Activated CD8-positive, alpha-beta memory T cell treated with anti-CD3 and anti-CD28 coated beads for 24 hours (primary cell): ENCODE measurements at regions not wholly inside any gene's neighbourhood (a gene's known extent, or its start where the extent isn't known, plus 50 kb on each side); places are given as distances from the start of the nearest gene placed in this dataset.

Experiments used
- DNase-seq: peaks from one replicate; pipeline ENCODE4 v3.0.0-alpha.2; 2020

- no peak for DNase-seq
These were observed 537.3 kb upstream of the TGFBR2 start for GRCh38 chr3:30069056-30069455.

DNA sequence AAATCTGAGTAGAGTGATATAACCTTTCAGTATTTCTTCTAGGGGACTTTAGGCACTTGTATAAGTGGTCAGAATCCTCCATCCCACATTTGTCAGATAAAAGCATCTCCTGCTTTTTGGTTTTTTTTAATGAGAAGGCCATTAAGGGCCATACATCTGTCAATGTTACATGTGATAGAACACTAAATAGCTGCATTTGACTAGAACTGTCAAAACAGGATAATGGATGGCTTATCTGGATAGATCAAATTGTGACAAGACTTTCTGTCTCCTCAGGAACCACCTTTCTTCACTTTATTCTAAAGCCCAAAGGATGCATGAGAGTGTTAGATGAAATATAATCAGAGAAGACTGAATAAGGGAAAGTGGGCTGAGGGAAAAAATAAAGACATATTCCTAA, 533.4 kb upstream of the TGFBR2 start:
- no peak for DNase-seq

DNA sequence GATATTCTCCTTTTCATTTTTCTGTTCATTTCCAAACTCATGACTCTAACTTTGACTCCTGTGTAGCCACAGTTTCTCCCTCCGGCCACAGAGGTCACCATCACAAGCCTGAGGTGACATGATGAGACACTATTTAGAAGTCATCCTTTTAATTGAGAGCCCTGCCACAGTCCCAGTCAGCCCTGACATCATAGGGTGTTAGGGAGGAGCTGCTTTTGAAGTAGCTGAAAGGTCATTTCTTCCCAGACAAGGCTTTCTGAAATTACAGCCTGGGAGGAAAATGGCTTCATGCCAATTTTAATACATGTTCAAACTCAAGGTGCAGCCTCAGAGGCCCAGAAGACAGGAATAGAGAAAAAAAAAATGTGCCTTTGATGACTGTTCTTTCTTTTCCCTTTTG, 532.8 kb upstream of the TGFBR2 start:
- DNase-seq = no peak

DNA sequence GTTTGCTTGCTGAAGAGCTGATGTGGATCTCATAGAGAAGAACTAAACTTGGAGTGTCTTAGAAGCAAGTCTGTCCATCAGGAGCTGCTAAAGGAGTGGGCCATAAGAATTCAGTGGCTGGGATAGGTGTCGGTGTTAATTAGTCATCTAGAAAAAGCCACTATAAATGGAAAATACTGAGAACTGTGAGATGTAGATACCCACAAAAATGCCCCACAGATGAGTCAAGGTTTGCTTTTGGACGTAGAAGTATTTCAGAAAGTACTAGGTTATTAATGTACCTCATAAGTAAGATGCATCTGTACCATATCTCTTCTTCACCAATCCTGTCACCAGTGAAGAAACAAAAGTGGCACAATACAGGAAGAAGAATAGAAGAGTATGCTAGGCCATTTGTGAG, 530.9 kb upstream of the TGFBR2 start:
- DNase-seq = no peak

DNA sequence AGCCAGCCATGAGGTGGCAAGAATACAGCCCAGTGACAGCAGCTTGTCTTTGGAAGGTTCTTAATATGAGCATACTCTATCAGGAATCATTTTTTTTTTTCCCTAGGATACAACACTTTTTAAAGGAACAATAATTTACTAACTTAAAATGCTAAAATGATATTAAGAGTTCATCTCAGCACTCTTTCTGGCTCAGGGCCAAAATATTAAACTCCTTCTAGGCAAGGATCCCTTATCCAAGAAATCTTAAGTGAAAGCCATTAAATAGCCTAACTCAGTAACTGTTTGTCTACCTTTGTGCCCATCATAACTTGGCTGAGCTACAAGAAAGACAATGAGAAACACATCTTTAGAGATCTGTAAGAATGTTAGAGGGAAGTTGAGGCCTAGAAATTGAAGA, 529.5 kb upstream of the TGFBR2 start:
- DNase-seq = no peak

- no peak for DNase-seq
These were observed 528.7 kb upstream of the TGFBR2 start for GRCh38 chr3:30077746-30078145.

DNA sequence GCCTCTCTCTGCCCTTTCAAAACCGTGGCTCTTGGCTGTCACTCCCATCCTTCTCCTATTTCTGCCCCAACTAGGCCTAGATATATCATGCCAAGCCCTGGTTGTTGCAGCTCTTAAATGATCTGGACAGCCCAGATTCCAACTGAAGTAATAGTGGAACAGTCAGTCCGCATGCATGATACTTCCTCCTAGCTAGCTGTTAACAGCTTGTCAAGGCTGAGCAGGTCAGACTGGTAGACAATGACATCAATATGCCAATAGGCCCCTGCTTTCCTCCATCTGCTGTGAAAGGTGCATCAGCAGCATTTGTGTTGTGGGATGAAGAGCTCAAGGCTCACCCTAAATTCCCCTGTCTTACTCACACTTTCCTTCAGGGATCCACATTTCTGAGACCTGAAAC, 527.7 kb upstream of the TGFBR2 start:
- DNase-seq = no peak

GRCh38 chr3:30081904-30082303, 524.5 kb upstream of the TGFBR2 start:
- no peak for DNase-seq

DNA sequence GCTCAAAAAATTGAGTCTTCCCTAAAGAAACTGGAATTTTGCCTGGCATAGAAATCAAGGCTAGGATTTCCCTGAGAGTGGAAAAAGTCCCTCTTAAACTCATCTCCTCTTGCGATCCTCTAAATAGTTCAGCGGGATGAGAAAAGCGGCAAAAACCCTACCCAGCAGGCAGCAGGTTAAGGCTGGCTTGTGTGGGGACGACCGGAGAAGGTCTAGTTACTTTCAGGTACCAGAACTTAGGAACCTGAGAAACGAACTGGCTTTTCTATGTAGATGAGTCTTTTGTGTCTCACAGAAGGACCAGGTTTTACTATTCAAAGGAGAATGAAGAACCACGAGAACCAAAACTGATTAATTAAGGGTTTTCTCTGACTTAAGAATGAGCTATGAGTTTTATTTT, 523.7 kb upstream of the TGFBR2 start:
- DNase-seq = no peak

DNA sequence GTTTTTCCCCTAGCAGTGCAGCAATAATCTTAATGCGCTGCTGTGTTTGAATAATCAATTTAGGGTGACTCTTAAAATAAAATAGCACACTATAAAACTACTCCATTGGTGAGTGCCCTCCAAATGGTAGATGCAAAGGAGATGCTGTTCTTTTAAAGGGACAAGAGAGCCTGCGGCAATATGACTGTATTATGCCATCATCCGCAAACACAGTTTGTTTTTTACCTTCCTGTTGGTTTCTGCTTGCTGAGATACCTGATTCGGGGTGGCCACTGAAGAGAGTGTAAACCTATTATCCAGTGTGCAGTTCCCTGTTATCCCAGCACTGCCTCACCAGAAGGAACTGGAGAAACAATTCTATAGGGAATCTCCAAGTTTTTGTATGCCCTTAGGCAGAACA, 523.1 kb upstream of the TGFBR2 start:
- no peak for DNase-seq

GRCh38 chr3:30084316-30084715, 522.1 kb upstream of the TGFBR2 start:
- DNase-seq = no peak

DNA sequence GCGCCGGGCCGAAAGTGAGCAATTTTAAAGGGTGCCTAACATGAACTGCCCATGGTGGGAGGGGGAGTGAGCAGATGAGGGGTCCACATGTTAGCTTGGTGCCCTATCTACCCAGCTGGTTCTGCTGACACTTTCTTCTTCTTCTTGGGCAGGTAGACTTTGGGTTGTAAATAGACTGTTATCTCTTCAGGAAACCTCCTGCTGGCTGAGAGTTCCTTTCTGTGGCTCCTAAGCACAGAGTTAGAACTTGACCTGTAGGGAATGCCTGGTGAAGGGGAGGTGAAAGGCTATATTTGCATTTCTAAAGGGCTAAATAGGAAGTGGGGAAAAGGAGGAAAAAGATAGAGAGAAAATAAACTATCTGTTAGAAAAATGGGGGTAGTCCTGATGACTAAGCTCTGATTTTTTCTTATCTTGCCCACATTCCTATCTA, 521.4 kb upstream of the TGFBR2 start:
- DNase-seq = no peak

DNA sequence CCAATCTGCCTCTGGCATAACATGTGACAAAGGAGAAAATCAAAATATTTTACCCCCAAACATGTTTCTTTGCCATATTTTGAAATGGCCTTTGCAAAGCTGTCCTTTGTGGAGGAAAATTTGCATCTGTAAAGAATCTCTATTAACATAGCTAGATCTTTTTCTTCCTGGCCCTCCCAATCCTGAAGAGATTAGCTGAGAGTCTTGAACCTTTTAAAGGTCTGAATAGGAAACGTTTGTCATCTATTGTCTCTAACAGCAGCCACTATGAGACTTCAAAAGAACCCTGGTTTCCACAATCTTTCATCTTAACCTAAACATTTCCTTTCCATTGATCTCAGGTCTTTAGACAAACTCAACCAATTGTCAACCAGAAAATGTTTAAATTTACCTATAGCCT, 520.9 kb upstream of the TGFBR2 start:
- no peak for DNase-seq

DNA sequence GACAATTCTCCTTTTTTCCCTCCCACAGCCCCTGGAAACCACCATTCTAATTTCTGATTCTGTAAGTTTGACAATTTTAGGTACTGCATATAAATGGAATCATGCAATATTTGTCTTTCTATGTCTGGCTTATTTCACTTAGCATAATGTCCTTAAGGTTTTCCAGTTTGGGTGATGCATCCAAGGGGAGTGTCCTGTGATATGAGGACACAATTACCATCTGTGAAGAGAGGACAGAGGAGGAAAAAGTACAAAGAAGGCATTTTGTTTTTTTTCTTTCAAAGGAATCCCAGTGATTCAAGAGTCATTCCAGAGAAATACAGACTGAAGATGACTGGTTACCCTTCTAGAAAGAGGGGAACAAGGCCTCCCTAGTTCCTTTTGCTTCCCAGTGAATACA, 514.7 kb upstream of the TGFBR2 start:
- DNase-seq = no peak

DNA sequence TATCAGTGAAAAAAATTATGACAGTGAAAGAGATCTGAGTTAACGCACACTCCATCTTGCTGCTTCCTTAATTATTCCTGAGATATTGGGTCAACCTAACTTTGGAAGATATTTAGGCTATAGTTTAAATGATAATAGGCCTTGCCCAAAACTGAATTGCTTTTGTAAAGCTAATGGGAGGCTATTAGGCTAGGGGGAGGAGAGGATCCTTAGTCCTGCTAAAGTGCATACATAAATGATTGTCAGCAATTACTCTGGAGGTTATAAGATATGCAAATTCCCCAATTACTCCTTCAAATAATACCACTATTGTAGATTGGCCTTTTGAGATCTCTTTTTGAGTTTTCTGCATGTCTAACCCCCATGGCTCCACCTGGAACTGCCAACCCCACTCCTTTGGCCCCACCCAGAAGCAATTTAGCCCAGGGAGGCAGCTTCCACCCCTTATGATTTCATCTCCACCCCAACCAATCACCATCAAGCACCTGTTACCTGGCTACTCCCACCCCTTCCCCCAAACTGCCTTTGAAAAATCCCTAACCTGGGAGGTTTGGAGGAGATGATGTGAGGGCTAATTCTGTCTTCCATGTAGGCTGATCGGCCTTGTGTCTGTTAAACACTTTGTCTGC, 509.3 kb upstream of the TGFBR2 start:
- no peak for DNase-seq

- DNase-seq = no peak
These were observed 508.2 kb upstream of the TGFBR2 start for GRCh38 chr3:30098243-30098642.

DNA sequence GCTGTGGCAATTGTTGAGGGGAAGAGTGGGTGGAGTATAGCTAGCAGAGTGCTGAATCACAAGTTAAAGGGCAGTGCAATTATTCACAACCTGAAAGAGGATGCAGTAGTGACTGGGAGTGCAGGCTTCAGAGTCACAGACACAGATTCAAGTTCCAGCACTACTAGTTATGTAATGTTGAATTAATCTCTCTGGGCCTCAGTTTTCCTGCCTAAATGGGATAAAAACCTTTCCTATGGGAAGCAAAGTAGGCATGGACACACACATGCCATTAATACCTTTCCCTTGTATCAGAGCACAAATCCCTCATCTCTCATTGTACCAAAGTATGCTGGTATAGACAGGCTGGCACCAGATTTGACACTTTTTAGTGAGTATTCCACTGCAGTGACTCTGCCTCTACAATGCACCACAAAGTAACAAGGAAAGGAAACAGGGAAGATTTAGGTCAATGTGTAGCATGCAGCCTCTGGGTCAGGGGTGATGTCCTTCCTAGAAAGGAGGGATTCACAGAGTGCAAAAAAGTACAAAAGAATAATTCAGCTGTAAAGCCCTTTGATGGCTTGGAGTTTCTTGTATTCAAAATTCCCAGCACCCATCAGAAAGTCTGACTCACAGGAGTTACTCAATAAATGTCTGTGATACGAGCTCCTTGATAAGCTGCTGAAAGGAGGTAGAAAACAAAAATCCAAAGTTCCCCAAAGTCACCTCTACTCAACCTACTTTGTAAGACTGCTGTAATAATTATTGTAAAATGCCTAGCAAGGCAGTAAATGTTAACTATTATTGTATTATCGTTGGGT, 507.5 kb upstream of the TGFBR2 start:
- DNase-seq = no peak

DNA sequence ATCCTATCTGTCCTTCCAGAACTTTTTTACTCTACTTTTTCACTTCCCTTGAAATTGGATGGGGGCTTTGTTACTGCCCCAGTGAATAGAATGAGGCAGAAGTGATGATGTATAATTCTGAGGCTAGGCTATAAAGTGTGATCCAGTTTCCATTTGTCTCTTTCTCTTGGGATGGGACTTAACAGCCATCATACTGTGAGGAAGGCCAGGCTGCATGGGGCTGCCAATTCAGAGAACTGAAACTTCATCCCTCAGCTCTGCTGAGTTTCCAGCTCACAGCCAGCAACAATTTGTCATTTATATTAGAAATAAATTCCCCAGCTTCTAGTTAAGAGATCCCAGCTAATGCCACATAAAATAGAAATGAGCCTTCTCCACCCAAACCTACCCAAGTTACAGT, 504.0 kb upstream of the TGFBR2 start:
- no peak for DNase-seq

GRCh38 chr3:30103186-30103585, 503.2 kb upstream of the TGFBR2 start:
- DNase-seq = no peak

DNA sequence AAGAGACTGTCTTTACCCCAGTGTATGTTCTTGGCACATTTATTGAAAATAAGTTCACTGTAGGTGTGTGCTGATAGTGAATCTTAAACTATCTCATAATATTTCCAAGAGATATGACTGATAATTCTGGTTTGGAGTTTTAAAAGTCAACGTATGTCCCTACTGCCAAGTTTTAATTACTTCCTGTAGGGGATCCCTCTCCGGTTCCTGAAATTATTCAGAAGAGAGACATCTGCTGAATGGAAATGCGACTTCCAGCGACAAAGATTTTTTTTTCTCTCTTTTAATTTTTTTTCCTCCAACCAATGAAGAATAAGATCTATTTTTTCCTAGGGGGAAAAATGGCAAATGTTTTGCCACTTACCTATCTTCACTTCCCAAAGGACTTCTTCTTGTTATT, 498.9 kb upstream of the TGFBR2 start:
- no peak for DNase-seq

DNA sequence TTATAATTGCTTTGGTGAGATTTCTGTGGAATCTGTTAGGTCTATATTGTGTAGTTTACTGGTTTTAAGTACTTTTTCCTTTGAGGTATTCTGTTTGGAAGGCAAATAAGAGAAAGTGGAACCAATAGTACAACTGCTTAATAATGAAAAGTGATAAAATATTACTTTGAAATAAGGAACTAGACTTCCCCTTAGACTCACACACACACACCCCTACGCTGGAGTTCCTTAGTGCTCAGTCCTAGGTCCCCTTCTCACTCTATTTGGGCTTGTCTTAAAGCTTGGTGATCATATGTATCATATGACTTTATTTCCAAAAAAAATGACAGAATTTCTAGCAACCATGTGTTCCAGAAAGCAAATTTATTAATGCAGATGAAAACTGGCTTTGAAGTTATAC, 494.0 kb upstream of the TGFBR2 start:
- no peak for DNase-seq

DNA sequence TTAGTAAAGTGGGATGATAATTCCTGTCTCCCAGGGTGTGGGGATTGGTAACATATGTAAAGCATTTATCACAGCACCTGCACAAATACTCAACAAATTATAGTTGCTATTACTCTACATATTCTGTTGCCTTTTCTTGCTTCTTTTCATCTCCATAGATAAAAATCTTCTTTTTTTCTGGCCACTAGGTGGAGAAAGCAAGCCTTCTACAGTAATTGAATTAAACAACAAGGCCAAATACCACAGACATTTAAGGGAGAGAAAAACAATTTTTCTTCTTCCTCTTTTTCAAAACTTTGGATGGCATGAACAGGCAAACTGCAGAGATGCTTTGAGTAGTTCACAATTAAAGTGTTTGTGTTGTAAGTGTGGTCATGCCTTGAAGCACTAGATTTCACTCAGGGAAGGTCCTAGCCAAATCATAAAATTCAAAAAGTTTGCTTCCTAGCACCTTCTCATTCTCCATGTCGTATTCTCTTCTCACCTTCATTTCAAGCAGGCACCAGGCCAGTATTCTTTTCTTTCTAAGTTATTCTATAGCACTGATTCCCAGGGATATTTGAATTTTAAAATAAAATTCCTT, 493.4 kb upstream of the TGFBR2 start:
- no peak for DNase-seq

GRCh38 chr3:30113906-30114305, 492.5 kb upstream of the TGFBR2 start:
- no peak for DNase-seq

DNA sequence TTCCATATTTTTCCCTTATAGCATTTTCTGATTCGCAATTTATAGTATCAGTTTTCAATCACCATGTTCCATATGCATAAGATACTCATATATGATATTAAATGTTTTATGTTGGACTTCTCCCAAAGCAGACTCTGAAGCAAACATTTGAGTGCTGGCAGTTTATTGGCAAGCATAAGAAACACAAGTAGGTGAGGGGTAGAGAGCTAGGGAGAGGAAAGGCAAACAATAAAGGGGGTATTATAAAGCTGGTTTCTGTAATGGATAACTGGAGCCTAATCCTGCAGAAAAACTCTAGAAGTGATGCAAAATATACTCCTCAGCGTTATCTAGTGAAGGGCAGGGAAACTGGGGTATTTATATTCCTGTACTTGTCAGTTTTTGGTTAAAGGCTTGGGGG, 491.5 kb upstream of the TGFBR2 start:
- no peak for DNase-seq

- DNase-seq = no peak
These were observed 484.0 kb upstream of the TGFBR2 start for GRCh38 chr3:30122359-30122758.
